ENCODE measurements at regions not wholly inside any gene's neighbourhood (a gene's known extent, or its start where the extent isn't known, plus 50 kb on each side); places are given as distances from the start of the nearest gene placed in this dataset.

DNA sequence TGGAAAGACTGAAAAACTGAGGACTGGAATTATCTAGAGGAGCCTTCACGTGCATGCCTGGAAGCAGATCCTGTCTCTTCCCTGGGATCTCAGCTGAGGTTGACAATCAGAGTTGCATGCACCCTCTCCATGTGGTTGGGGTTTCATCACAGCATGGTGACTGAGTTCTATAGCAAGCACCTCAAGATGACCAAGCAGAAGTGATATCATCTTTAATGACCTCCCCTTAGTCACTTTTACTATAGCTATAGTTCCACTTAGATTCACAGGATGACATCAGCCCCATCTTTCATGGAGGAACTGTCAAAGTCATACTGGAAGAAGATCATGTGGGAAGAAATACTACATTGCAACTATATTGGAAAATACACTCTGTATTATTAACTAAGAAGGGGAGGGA lies 105.8 kb upstream of the ATXN7L3B start (continued):
- TF ChIP-seq TAF1 (conservative IDR thresholded peaks at IDR 0.05), result no peak
- no peak for TF ChIP-seq MAX (IDR thresholded peaks at IDR 0.05)
- TF ChIP-seq, protein P1, sequence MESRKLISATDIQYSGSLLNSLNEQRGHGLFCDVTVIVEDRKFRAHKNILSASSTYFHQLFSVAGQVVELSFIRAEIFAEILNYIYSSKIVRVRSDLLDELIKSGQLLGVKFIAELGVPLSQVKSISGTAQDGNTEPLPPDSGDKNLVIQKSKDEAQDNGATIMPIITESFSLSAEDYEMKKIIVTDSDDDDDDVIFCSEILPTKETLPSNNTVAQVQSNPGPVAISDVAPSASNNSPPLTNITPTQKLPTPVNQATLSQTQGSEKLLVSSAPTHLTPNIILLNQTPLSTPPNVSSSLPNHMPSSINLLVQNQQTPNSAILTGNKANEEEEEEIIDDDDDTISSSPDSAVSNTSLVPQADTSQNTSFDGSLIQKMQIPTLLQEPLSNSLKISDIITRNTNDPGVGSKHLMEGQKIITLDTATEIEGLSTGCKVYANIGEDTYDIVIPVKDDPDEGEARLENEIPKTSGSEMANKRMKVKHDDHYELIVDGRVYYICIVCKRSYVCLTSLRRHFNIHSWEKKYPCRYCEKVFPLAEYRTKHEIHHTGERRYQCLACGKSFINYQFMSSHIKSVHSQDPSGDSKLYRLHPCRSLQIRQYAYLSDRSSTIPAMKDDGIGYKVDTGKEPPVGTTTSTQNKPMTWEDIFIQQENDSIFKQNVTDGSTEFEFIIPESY (IDR thresholded peaks at IDR 0.05), result no peak

DNA sequence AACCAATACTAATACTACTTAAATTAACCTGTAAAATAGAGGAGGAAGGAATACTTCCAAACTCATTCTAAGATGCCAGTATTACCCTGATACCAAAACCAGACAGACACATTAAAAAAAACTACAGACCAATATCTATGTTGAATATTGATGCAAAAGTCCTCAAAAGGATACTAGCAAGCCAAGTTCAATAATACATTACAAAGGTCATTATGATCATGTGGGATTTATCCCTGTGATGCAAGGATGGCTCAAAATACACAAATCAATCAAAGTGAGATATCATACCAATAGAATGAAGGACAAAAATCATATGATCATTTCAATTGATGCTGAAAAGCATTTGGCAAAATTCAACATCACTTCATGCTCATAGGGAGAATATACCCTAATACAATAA lies 97.2 kb upstream of the ATXN7L3B start:
- TF ChIP-seq HNF4G (IDR thresholded peaks at IDR 0.05) (peak; percentile 38), HNF4A (conservative IDR thresholded peaks at IDR 0.05) (peak; percentile 55 to 77), RXRA (IDR thresholded peaks at IDR 0.05) (no peak)
- no peaks in the 10 kb centered on the region for H3K36me3 ChIP-seq (ENCODE audit: control insufficient read depth in 4 of 4, insufficient read depth in 3 of 4, low read depth in 1 of 4, low read length in 3 of 4)
- DNase-seq (ENCODE audit: low spot score), result no peak

DNA sequence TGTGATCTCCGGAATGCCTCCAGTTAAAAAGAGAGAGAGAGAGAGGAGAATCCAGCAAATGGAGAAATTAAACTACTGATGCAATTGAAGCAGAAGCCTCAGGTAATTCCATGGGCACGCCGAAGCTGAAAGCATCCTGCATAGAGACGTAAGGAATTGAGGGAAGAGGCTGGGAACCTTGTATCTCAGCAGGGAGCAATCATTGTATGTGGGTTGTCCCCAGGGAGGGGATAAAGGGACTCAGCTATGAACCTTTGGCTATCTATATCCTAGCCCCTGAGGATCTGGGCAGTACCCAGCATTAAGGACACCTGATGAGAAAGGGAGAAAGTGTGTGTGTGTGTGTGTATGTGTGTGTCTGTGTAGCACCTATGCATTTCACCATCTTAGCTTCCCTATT lies 95.8 kb upstream of the ATXN7L3B start:
- TF ChIP-seq NR2F2 (IDR thresholded peaks at IDR 0.05) (no peak), MAX (IDR thresholded peaks at IDR 0.05) (no peak), HNF4G (IDR thresholded peaks at IDR 0.05) (no peak), GABPA (IDR thresholded peaks at IDR 0.05 in 1 of 2, conservative IDR thresholded peaks at IDR 0.05 in 1 of 2) (no peak), RAD21 (IDR thresholded peaks at IDR 0.05) (no peak)
- TF ChIP-seq, protein P1 (IDR thresholded peaks at IDR 0.05), result no peak
- Histone ChIP-seq H3K4me3 (ENCODE audit: low read depth in 1 of 3, low read length in 3 of 3) (no peak overlapping the region), H3K9ac (ENCODE audit: low read depth in 1 of 2, low read length in 2 of 2) (no peak overlapping the region), H3K36me3 (ENCODE audit: control insufficient read depth in 4 of 4, insufficient read depth in 3 of 4, low read depth in 1 of 4, low read length in 3 of 4) (no peaks in the 10 kb centered on the region), H3K9me3 (ENCODE audit: control insufficient read depth in 4 of 4, low read length in 3 of 4) (no peaks in the 10 kb centered on the region), H3K27me3 (ENCODE audit: control insufficient read depth in 4 of 4, insufficient read depth in 4 of 4, low read length in 3 of 4) (no peaks in the 10 kb centered on the region), H3K4me1 (ENCODE audit: control insufficient read depth in 4 of 4, insufficient read depth in 4 of 4, low read length in 3 of 4) (no peaks in the 10 kb centered on the region), H3K27ac (ENCODE audit: low read depth in 1 of 2, low read length in 2 of 2) (no peak overlapping the region)
- 68% methylated on average over 4 of the region's 4 CpGs for WGBS
- no peak for DNase-seq (ENCODE audit: low spot score)

More for the DNA sequence above, 97.2 kb upstream of the ATXN7L3B start:
- Histone ChIP-seq H3K27me3 (ENCODE audit: control insufficient read depth in 4 of 4, insufficient read depth in 4 of 4, low read length in 3 of 4) (no peaks in the 10 kb centered on the region), H3K9ac (ENCODE audit: low read depth in 1 of 2, low read length in 2 of 2) (no peak overlapping the region), H3K4me3 (ENCODE audit: low read depth in 1 of 3, low read length in 3 of 3) (no peak overlapping the region), H3K27ac (ENCODE audit: low read depth in 1 of 2, low read length in 2 of 2) (no peak overlapping the region), H3K9me3 (ENCODE audit: control insufficient read depth in 4 of 4, low read length in 3 of 4) (no peaks in the 10 kb centered on the region), H3K4me1 (ENCODE audit: control insufficient read depth in 4 of 4, insufficient read depth in 4 of 4, low read length in 3 of 4) (no peaks in the 10 kb centered on the region)

GRCh38 chr12:74446466-74446865 lies 91.2 kb upstream of the ATXN7L3B start:
- H3K36me3 ChIP-seq (ENCODE audit: control insufficient read depth in 4 of 4, insufficient read depth in 3 of 4, low read depth in 1 of 4, low read length in 3 of 4), result no peaks in the 10 kb centered on the region
- no peak overlapping the region for H3K4me3 ChIP-seq (ENCODE audit: low read depth in 1 of 3, low read length in 3 of 3)
- TF ChIP-seq HNF4G (IDR thresholded peaks at IDR 0.05) (no peak), RAD21 (IDR thresholded peaks at IDR 0.05) (no peak), JUND (IDR thresholded peaks at IDR 0.05) (no peak), EGR1 (IDR thresholded peaks at IDR 0.05; ENCODE audit: low read depth in 2 of 2) (no peak)
- TF ChIP-seq, protein P2, sequence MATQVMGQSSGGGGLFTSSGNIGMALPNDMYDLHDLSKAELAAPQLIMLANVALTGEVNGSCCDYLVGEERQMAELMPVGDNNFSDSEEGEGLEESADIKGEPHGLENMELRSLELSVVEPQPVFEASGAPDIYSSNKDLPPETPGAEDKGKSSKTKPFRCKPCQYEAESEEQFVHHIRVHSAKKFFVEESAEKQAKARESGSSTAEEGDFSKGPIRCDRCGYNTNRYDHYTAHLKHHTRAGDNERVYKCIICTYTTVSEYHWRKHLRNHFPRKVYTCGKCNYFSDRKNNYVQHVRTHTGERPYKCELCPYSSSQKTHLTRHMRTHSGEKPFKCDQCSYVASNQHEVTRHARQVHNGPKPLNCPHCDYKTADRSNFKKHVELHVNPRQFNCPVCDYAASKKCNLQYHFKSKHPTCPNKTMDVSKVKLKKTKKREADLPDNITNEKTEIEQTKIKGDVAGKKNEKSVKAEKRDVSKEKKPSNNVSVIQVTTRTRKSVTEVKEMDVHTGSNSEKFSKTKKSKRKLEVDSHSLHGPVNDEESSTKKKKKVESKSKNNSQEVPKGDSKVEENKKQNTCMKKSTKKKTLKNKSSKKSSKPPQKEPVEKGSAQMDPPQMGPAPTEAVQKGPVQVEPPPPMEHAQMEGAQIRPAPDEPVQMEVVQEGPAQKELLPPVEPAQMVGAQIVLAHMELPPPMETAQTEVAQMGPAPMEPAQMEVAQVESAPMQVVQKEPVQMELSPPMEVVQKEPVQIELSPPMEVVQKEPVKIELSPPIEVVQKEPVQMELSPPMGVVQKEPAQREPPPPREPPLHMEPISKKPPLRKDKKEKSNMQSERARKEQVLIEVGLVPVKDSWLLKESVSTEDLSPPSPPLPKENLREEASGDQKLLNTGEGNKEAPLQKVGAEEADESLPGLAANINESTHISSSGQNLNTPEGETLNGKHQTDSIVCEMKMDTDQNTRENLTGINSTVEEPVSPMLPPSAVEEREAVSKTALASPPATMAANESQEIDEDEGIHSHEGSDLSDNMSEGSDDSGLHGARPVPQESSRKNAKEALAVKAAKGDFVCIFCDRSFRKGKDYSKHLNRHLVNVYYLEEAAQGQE (IDR thresholded peaks at IDR 0.05), result no peak
- no peaks in the 10 kb centered on the region for H3K27me3 ChIP-seq (ENCODE audit: control insufficient read depth in 4 of 4, insufficient read depth in 4 of 4, low read length in 3 of 4)
- H3K27ac ChIP-seq (ENCODE audit: low read depth in 1 of 2, low read length in 2 of 2), result no peak overlapping the region
- no peaks in the 10 kb centered on the region for H3K9me3 ChIP-seq (ENCODE audit: control insufficient read depth in 4 of 4, low read length in 3 of 4)
- no peak for DNase-seq (ENCODE audit: low spot score)
- H3K4me1 ChIP-seq (ENCODE audit: control insufficient read depth in 4 of 4, insufficient read depth in 4 of 4, low read length in 3 of 4), result no peaks in the 10 kb centered on the region
- H3K9ac ChIP-seq (ENCODE audit: low read depth in 1 of 2, low read length in 2 of 2), result no peak overlapping the region
- WGBS, result 50% methylated on average over 2 of the region's 2 CpGs
